IPS DF 19.7 (cell line): ENCODE measurements at regions not wholly inside any gene's neighbourhood (a gene's known extent, or its start where the extent isn't known, plus 50 kb on each side); places are given as distances from the start of the nearest gene placed in this dataset.

ENCODE experiments used
- DNase-seq: peaks from one replicate; pipeline ENCODE4 v3.0.0-alpha.2; 2013; ENCODE audit warnings: low read depth, low spot score

- DNase-seq: no peak
These were observed 211.8 kb downstream of the DTHD1 start for GRCh38 chr4:36493251-36493650.

DNA sequence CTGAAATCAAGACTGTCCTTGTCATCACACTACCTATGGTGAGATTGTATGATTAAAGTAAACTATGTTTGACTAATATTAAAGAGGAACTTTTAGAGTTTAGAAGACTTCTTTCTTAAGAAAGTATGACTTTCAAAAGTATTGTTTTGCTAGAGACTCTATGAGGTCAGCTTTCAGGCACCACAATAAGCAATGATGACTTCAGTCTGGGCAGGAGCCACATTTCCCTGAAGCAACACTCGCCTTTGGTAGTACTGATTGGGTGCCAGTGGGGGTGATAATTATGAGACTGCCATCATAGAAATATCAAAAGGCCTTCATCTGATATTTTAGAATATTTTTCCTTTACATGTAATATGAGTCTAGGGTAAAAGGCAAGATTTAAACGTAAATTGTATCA lies 212.6 kb downstream of the DTHD1 start:
- no peak for DNase-seq

GRCh38 chr4:36494747-36495146 lies 213.3 kb downstream of the DTHD1 start:
- no peak for DNase-seq

- DNase-seq: no peak
These were observed 220.9 kb downstream of the DTHD1 start for GRCh38 chr4:36502350-36502749.

- no peak for DNase-seq
These were observed 227.0 kb downstream of the DTHD1 start for GRCh38 chr4:36508394-36508793.

DNA sequence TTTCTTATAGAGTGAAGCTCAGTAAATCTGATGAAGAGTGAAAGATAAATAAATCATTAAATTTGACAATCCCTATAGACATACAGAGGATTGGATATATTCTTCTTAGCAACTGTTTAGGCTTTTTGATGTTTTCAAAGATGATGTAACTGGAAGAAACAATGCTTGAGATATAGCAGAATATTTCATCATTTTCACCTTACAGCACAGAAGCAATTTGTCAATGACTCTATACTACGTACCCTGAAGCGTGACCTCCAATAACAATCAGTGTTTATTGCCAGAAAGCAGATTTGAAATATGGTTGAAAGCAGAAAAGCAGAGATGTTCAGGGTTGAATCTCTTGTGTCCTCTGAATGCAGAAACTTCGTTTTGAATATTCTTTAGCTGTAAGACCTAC lies 228.4 kb downstream of the DTHD1 start:
- DNase-seq: no peak

DNA sequence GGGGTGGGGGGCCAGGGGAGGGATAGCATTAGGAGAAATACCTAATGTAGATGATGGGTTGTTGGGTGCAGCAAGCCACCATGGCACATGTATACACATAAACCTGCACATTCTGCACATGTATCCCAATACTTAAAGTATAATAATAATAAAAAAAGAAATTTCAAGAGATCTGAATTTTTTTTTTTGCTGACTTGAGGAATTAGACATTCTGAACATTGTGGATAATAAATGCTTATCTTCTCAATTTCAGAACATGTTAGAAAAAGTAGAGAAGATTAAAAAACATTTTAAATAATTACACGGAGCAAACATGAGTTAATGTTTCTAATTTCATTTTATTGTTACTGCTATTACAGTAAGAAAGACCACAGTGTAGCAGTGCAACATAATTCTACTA lies 230.4 kb downstream of the DTHD1 start:
- no peak for DNase-seq

- DNase-seq: no peak
These were observed 235.2 kb downstream of the DTHD1 start for GRCh38 chr4:36516522-36517095.

DNA sequence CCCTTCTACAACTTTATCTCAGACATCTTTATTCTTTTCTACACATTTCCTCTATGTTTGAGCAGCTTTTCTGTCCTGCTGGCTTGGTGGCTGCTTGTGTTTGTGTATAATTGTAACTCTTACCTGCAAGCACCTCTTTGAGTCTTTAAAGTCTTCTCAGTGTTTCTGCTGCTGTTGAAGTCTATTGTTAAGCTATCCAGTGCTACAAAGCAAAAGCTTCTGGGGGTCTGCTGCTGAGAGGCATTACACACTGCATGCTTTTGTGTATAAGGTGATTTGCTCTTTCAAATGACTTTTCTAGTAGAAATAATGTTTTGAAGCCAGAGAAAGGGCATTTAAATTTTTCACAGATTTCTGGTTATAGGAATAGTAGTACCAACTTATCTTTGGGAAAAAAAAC lies 241.8 kb downstream of the DTHD1 start:
- DNase-seq: no peak

DNA sequence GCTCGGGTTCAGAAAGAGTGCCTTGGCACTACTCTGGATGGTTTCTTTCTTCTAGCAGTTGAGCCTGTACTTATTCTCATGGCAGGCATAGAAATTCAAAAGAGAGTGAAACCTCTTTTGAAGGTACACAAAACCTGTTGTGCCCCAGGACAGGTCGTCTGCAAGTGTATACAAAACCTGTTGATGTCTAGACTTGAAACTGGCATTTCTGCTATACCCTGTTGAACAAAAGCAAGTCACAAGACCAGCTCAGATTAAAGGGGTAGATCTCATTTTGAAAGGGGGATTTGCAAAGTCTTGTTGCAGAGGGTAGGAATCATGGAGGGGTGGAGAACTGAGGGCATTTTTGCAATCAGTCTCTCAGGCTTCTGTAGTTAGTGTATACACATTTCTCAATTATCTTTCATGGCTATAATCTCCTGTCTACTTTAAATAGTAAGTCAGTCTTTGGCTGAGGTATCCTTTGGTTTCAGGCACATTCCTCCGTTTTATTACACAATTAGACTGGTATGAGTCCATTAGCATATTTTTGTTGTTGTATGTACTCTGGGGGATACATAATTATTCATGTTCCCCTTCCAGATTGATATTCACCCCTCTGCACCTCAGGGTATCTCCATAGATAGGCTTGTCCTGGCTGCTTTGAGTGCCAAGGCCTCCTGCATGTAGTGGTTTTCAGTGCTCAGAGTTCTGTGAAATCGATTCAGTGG lies 251.4 kb downstream of the DTHD1 start:
- DNase-seq: no peak

DNA sequence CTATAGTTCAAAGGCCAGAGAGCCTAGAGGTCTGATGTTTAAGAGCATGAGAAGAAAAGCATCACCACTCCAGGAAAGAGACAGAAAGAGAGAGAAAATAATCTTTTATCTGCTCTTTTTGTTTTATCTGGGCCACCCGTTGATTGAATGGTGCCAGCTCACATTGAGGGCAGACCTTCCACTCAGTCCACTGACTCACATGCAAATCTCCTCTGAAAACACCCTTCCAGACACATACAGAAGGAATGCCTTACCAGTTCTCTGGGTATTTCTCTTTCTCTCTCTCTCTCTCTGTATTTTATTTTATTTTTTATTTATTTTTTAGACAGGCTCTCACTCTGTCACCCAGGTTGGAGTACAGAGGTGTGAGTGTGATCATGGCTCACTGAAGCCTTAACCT lies 252.5 kb downstream of the DTHD1 start:
- DNase-seq: no peak

DNA sequence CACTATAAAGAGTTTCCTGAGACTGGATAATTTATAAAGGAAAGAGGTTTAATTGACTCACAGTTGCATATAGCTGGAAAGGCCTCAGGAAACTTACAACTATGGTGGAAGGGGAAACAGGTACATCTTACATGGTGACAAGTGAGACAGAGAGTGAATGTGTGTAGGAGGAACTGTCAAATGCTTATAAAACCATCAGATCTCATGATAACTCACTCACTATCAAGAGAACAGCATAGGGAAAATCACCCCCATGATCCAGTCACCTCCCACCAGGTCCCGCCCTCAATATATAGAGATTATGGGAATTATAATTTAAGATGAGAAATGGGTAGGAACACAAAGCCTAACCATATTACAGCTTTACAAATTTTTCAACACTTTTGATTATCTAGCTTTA lies 266.0 kb downstream of the DTHD1 start:
- DNase-seq: no peak

DNA sequence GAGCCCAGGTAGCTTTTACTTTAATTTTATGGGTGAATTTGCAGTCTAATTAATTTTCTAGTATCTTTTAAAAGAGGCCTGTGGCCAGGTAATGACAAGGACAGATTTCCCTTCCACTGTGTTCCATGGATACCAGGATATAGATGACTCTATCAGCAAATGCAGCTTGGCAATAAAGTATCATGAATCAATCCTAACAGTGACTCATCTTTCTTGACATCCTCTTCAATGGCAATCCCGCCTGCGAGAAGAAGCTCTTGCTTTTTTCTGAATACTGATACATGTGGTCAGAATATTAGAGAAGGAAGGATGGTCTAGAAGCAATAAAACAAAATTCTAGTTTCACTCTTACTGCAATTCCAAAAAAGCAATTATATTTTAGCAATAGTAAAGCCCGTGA lies 267.8 kb downstream of the DTHD1 start:
- no peak for DNase-seq

GRCh38 chr4:36549992-36550391 lies 268.6 kb downstream of the DTHD1 start:
- DNase-seq: no peak

- DNase-seq: peak; percentile 5
These were observed 270.3 kb downstream of the DTHD1 start for GRCh38 chr4:36551697-36552214.

DNA sequence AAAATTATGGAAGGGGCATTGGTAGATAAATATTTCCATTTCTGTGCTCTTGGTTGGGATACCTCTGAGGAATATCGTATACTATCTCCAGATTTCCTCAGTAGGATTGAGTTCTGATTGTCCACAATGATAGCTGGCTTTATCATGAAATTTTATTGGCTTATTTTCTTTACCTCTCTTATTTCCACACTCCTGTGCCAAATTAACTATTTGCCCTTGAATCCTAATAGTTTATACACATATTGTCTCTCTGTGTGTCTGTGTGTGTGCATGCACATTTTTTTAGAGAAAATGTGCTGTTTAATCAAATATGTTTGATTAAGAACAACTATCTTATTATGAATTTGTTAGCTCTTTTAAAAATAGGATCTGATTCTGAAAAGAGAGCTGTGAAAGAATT lies 271.6 kb downstream of the DTHD1 start:
- no peak for DNase-seq

DNA sequence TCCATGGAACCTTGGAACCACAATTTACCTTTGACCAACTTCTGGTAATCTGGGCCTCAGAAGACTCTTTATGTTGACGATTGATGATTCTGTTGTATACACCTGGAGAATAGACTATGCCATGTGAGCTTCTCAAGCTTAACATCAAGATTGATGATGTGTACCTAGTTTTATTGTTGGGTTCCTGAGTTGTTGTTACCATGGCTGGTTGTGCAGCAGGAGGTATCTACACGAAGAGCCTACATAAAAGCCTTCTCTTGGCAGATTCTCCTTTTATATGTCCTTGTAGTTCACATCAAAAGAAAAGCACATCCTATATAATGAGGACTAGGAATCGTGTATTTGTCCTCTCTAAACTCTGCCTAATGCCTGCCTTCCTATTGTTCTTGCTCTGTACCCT lies 272.0 kb downstream of the DTHD1 start:
- DNase-seq: no peak

GRCh38 chr4:36556984-36557383 lies 275.6 kb downstream of the DTHD1 start:
- no peak for DNase-seq

- DNase-seq: no peak
These were observed 287.2 kb downstream of the DTHD1 start for GRCh38 chr4:36568575-36568974.

- no peak for DNase-seq
These were observed 292.0 kb downstream of the DTHD1 start for GRCh38 chr4:36573441-36573840.

GRCh38 chr4:36574816-36575215 lies 293.4 kb downstream of the DTHD1 start:
- DNase-seq: no peak

DNA sequence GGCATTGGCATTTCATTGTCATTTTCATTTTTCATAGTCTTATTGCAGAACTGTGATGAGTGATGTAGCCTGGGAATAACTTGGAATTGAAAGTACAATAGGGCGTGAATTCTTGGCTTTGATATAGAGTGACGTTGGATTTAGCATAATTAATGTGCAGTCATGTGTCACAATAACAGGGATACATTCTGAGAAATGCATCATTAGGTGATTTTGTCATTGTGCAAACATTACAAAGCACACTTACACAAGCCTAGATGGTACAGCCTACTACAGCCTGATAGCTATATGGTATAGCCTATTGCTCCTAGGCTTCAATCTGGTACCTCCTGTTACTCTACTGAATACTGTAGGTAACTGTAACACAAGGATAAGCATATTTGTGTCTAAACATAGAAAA lies 300.8 kb downstream of the DTHD1 start:
- DNase-seq: no peak

GRCh38 chr4:36587909-36588472 lies 306.6 kb downstream of the DTHD1 start:
- DNase-seq: no peak
